ENCODE measurements at regions not wholly inside any gene's neighbourhood (a gene's known extent, or its start where the extent isn't known, plus 50 kb on each side); places are given as distances from the start of the nearest gene placed in this dataset.

DNA sequence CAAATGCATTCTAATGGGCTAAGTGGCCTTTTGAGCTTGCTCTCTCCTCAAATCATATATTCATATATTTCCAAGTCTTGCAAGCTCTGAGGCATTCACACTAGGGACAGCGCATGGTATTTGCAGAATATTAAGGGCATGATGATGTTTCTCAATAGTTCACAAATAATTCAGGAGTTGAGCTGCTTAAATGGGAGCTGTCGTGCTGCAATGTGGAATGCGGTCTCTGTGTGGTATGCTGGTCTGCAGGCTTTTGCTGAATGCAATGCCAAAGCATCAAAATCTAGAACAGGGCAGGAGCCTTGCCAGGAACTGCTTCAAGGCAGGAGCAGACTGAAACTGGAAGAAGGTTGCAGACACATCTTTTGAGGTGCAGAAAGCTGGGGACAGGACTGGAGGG, 1060.0 kb downstream of the TBC1D22A start:
- Histone ChIP-seq H2BK12ac (ENCODE audit: low read length) (no peak overlapping the region), H2BK120ac (ENCODE audit: low read depth, low read length) (no peak overlapping the region), H3K4me1 (ENCODE audit: control insufficient read depth in 2 of 2, insufficient read depth in 1 of 2, low read depth in 1 of 2, low read length in 2 of 2) (no peaks in the 10 kb centered on the region), H3K4me2 (ENCODE audit: insufficient read depth, low read length, poor library complexity, severe bottlenecking) (no peak overlapping the region), H4K8ac (ENCODE audit: low read depth, low read length) (no peak overlapping the region), H3K27me3 (ENCODE audit: control insufficient read depth in 3 of 3, insufficient read depth in 3 of 3, low read depth in 1 of 3, low read length in 3 of 3) (no peaks in the 10 kb centered on the region), H3K27ac (replicated peaks; ENCODE audit: low read length) (no peak overlapping the region), H3K23ac (ENCODE audit: low read depth, low read length, poor library complexity) (no peak overlapping the region), H3K79me1 (ENCODE audit: low read depth, low read length) (no peaks in the 10 kb centered on the region), H3K9ac (ENCODE audit: low read depth, low read length, poor library complexity) (no peak overlapping the region), H3K9me3 (replicated peaks in 1 of 2; ENCODE audit: control insufficient read depth in 2 of 2, insufficient read depth in 1 of 2, low read depth in 1 of 2, low read length in 2 of 2) (no peaks in the 10 kb centered on the region), H2AK5ac (ENCODE audit: low read depth, low read length) (no peak overlapping the region), H3K14ac (ENCODE audit: low read length) (no peak overlapping the region), H2AFZ (ENCODE audit: low read length) (no peak overlapping the region), H3K4me3 (ENCODE audit: low read length in 2 of 2) (no peak overlapping the region), H2BK15ac (ENCODE audit: low read length) (no peak overlapping the region), H3K36me3 (replicated peaks in 1 of 2; ENCODE audit: control insufficient read depth in 2 of 2, insufficient read depth in 2 of 2, low read length in 2 of 2) (peaks cover 0 to 3% of the 10 kb centered on the region in 2 donors), H2BK5ac (ENCODE audit: low read length) (no peak overlapping the region), H3K18ac (ENCODE audit: low read length) (no peak overlapping the region), H4K91ac (ENCODE audit: low read depth, low read length, poor library complexity) (no peak overlapping the region), H3K4ac (ENCODE audit: low read length) (no peak overlapping the region)
- WGBS, 2 donors (ENCODE audit: extremely low coverage in 2 of 2, insufficient read length in 2 of 2, insufficient replicate concordance in 1 of 2) = no CpG with 5 or more reads among the region's 3 CpGs
- no peak for DNase-seq (ENCODE audit: low spot score)

DNA sequence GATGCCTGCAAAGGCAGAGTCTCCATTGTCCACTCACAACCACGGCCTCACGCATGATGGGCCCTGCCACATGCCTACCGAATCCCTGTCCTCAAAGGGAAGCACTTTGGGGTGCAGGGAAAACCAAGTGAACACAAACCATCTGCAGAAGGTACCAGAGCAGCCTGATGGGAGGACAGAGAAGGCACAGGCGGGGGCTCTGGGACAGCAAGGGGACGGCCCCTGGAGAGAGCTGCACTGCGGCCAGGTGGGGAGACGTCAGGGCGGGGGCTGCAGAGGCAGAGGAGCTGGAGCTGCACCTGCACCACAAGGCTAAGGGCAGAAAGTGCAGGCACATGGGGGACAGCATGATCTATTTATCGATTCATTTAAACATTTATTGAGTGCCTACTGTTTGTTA, 1056.0 kb downstream of the TBC1D22A start:
- peaks cover 0 to 3% of the 10 kb centered on the region in 2 donors for H3K4me1 ChIP-seq (ENCODE audit: control insufficient read depth in 2 of 2, insufficient read depth in 1 of 2, low read depth in 1 of 2, low read length in 2 of 2)
- H2BK12ac ChIP-seq (ENCODE audit: low read length) = no peak overlapping the region
- peaks cover 0 to 4% of the 10 kb centered on the region in 2 donors for H3K9me3 ChIP-seq (replicated peaks in 1 of 2; ENCODE audit: control insufficient read depth in 2 of 2, insufficient read depth in 1 of 2, low read depth in 1 of 2, low read length in 2 of 2)
- H2AFZ ChIP-seq (ENCODE audit: low read length) = no peak overlapping the region
- H3K14ac ChIP-seq (ENCODE audit: low read length) = no peak overlapping the region
- H2BK5ac ChIP-seq (ENCODE audit: low read length) = no peak overlapping the region
- H3K9ac ChIP-seq (ENCODE audit: low read depth, low read length, poor library complexity) = no peak overlapping the region
- no peak for DNase-seq (ENCODE audit: low spot score)
- H3K23ac ChIP-seq (ENCODE audit: low read depth, low read length, poor library complexity) = no peak overlapping the region
- H3K36me3 ChIP-seq (replicated peaks in 1 of 2; ENCODE audit: control insufficient read depth in 2 of 2, insufficient read depth in 2 of 2, low read length in 2 of 2) = peaks cover 0 to 5% of the 10 kb centered on the region in 2 donors
- H3K4me3 ChIP-seq (ENCODE audit: low read length in 2 of 2) = no peak overlapping the region
- no peak overlapping the region for H4K91ac ChIP-seq (ENCODE audit: low read depth, low read length, poor library complexity)
- no peak overlapping the region for H3K4me2 ChIP-seq (ENCODE audit: insufficient read depth, low read length, poor library complexity, severe bottlenecking)
- no peak overlapping the region for H3K18ac ChIP-seq (ENCODE audit: low read length)
- H2AK5ac ChIP-seq (ENCODE audit: low read depth, low read length) = no peak overlapping the region
- no CpG with 5 or more reads among the region's 9 CpGs for WGBS, 2 donors (ENCODE audit: extremely low coverage in 2 of 2, insufficient read length in 2 of 2, insufficient replicate concordance in 1 of 2)
- H2BK15ac ChIP-seq (ENCODE audit: low read length) = no peak overlapping the region
- no peak overlapping the region for H3K27ac ChIP-seq (replicated peaks; ENCODE audit: low read length)
- H2BK120ac ChIP-seq (ENCODE audit: low read depth, low read length) = no peak overlapping the region
- H3K27me3 ChIP-seq (ENCODE audit: control insufficient read depth in 3 of 3, insufficient read depth in 3 of 3, low read depth in 1 of 3, low read length in 3 of 3) = peaks cover 0 to 2% (median 0%) of the 10 kb centered on the region in 3 experiments
- no peaks in the 10 kb centered on the region for H3K79me1 ChIP-seq (ENCODE audit: low read depth, low read length)
- H4K8ac ChIP-seq (ENCODE audit: low read depth, low read length) = no peak overlapping the region
- H3K4ac ChIP-seq (ENCODE audit: low read length) = no peak overlapping the region

DNA sequence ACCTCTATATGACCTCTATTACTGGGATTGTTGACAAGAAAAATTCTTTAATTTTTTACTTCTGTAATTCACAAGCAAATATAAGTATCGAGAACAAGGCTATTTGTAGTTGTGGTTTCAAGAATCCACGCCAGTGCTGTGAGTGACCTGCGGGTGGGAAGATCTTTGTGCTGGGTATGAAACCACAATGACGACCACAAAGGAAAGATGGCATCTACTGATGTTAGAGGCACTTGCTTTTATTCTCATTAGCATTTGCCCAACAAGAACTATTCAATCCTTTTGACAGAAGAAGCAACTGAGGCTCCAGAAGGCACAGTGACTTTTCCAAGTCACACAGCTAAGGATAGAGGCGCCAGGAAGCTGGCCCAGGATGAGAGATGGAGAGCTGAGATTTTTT, 1054.9 kb downstream of the TBC1D22A start:
- DNase-seq (ENCODE audit: low spot score) = no peak
- no CpG with 5 or more reads among the region's 5 CpGs for WGBS, 2 donors (ENCODE audit: extremely low coverage in 2 of 2, insufficient read length in 2 of 2, insufficient replicate concordance in 1 of 2)
- Histone ChIP-seq H3K9ac (ENCODE audit: low read depth, low read length, poor library complexity) (no peak overlapping the region), H2BK5ac (ENCODE audit: low read length) (no peak overlapping the region), H3K4me1 (ENCODE audit: control insufficient read depth in 2 of 2, insufficient read depth in 1 of 2, low read depth in 1 of 2, low read length in 2 of 2) (peaks cover 0 to 3% of the 10 kb centered on the region in 2 donors), H2BK120ac (ENCODE audit: low read depth, low read length) (no peak overlapping the region), H3K4me3 (ENCODE audit: low read length in 2 of 2) (no peak overlapping the region), H3K27me3 (ENCODE audit: control insufficient read depth in 3 of 3, insufficient read depth in 3 of 3, low read depth in 1 of 3, low read length in 3 of 3) (peaks cover 0 to 2% (median 0%) of the 10 kb centered on the region in 3 experiments), H3K4me2 (ENCODE audit: insufficient read depth, low read length, poor library complexity, severe bottlenecking) (no peak overlapping the region), H2AK5ac (ENCODE audit: low read depth, low read length) (no peak overlapping the region), H3K36me3 (replicated peaks in 1 of 2; ENCODE audit: control insufficient read depth in 2 of 2, insufficient read depth in 2 of 2, low read length in 2 of 2) (peaks cover 0 to 3% of the 10 kb centered on the region in 2 donors), H3K14ac (ENCODE audit: low read length) (no peak overlapping the region), H2BK15ac (ENCODE audit: low read length) (no peak overlapping the region), H3K18ac (ENCODE audit: low read length) (no peak overlapping the region), H4K8ac (ENCODE audit: low read depth, low read length) (no peak overlapping the region), H4K91ac (ENCODE audit: low read depth, low read length, poor library complexity) (no peak overlapping the region), H3K27ac (replicated peaks; ENCODE audit: low read length) (no peak overlapping the region), H3K9me3 (replicated peaks in 1 of 2; ENCODE audit: control insufficient read depth in 2 of 2, insufficient read depth in 1 of 2, low read depth in 1 of 2, low read length in 2 of 2) (peaks cover 0 to 4% of the 10 kb centered on the region in 2 donors), H3K23ac (ENCODE audit: low read depth, low read length, poor library complexity) (no peak overlapping the region), H3K79me1 (ENCODE audit: low read depth, low read length) (no peaks in the 10 kb centered on the region), H3K4ac (ENCODE audit: low read length) (no peak overlapping the region), H2BK12ac (ENCODE audit: low read length) (no peak overlapping the region), H2AFZ (ENCODE audit: low read length) (no peak overlapping the region)

DNA sequence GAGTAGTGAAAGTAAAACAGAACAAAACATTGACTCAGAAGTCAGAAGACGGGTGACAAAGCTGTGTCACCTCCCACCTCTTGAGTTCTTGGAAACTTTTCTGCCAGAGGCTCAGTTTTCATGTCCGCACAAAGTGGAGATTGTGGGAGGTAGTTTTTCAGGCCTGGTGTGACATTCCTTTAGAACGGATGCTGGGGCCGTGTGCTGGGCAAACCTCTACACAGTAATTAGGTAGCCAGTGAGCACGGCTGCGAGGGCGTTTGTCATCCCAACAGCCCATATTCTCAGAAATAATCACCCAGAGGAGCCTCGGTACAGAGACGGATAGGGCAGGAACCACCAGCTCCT, 1054.4 kb downstream of the TBC1D22A start:
- Histone ChIP-seq H3K23ac (ENCODE audit: low read depth, low read length, poor library complexity) (no peak overlapping the region), H2BK120ac (ENCODE audit: low read depth, low read length) (no peak overlapping the region), H3K9ac (ENCODE audit: low read depth, low read length, poor library complexity) (no peak overlapping the region), H3K79me1 (ENCODE audit: low read depth, low read length) (no peaks in the 10 kb centered on the region), H3K4me2 (ENCODE audit: insufficient read depth, low read length, poor library complexity, severe bottlenecking) (no peak overlapping the region), H3K4me3 (ENCODE audit: low read length in 2 of 2) (no peak overlapping the region), H3K27ac (replicated peaks; ENCODE audit: low read length) (no peak overlapping the region), H4K91ac (ENCODE audit: low read depth, low read length, poor library complexity) (no peak overlapping the region), H2AK5ac (ENCODE audit: low read depth, low read length) (no peak overlapping the region), H3K18ac (ENCODE audit: low read length) (no peak overlapping the region), H2BK15ac (ENCODE audit: low read length) (no peak overlapping the region), H3K4me1 (ENCODE audit: control insufficient read depth in 2 of 2, insufficient read depth in 1 of 2, low read depth in 1 of 2, low read length in 2 of 2) (peaks cover 0 to 3% of the 10 kb centered on the region in 2 donors), H3K27me3 (ENCODE audit: control insufficient read depth in 3 of 3, insufficient read depth in 3 of 3, low read depth in 1 of 3, low read length in 3 of 3) (peaks cover 0 to 2% (median 0%) of the 10 kb centered on the region in 3 experiments), H3K4ac (ENCODE audit: low read length) (no peak overlapping the region), H4K8ac (ENCODE audit: low read depth, low read length) (no peak overlapping the region), H3K14ac (ENCODE audit: low read length) (no peak overlapping the region), H3K36me3 (replicated peaks in 1 of 2; ENCODE audit: control insufficient read depth in 2 of 2, insufficient read depth in 2 of 2, low read length in 2 of 2) (peaks cover 0 to 3% of the 10 kb centered on the region in 2 donors), H2BK5ac (ENCODE audit: low read length) (no peak overlapping the region), H2AFZ (ENCODE audit: low read length) (no peak overlapping the region), H2BK12ac (ENCODE audit: low read length) (no peak overlapping the region), H3K9me3 (replicated peaks in 1 of 2; ENCODE audit: control insufficient read depth in 2 of 2, insufficient read depth in 1 of 2, low read depth in 1 of 2, low read length in 2 of 2) (peaks cover 0 to 4% of the 10 kb centered on the region in 2 donors)
- no peak for DNase-seq (ENCODE audit: low spot score)
- no CpG with 5 or more reads among the region's 9 CpGs for WGBS, 2 donors (ENCODE audit: extremely low coverage in 2 of 2, insufficient read length in 2 of 2, insufficient replicate concordance in 1 of 2)
